AG04450 (cell line): ENCODE measurements at regions not wholly inside any gene's neighbourhood (a gene's known extent, or its start where the extent isn't known, plus 50 kb on each side); places are given as distances from the start of the nearest gene placed in this dataset.

ENCODE experiments used
- CTCF ChIA-PET: fragments of 300-600, 350-600 bp; formaldehyde crosslinking; extraction: SDS; loops from one replicate; lab custom pipeline; 2022; ENCODE audit warnings: antibody characterized with exemption, inconsistent platforms; lab: Charles Lee
- POLR2A ChIA-PET: fragments of 350-600 bp; formaldehyde crosslinking; extraction: SDS; loops from one replicate; lab custom pipeline; 2021; ENCODE audit warnings: antibody characterized with exemption, inconsistent platforms; lab: Yijun Ruan, JAX
- DNase-seq: peaks from one replicate; pipeline ENCODE4 v3.0.0-alpha.2; 2011; ENCODE audit warnings: low read depth, low spot score
- H3K27ac ChIP-seq: one replicate; pipeline ENCODE4 v1.5.1; 2012; ENCODE audit warnings: low read depth, low read length, control low read depth
- H3K27me3 ChIP-seq: one replicate; pipeline ENCODE4 v1.6.0; 2012; ENCODE audit warnings: low read length; ENCODE audit not compliant: control insufficient read depth, insufficient read depth
- H3K4me3 ChIP-seq: 2 replicates; pipeline ENCODE4 v1.5.1; 2011; ENCODE audit warnings: mild to moderate bottlenecking, low read depth, low read length, control low read depth
- H3K9me3 ChIP-seq: 2 replicates; pipeline ENCODE4 v1.5.1; 2012; ENCODE audit warnings: low read length; ENCODE audit not compliant: control insufficient read depth, insufficient read depth
- TF ChIP-seq, protein P1 (sequence below): IDR thresholded peaks from 2 replicates; pipeline ENCODE4 v1.5.1; 2011; ENCODE audit warnings: low read depth, low read length, control low read depth, inconsistent platforms

DNA sequence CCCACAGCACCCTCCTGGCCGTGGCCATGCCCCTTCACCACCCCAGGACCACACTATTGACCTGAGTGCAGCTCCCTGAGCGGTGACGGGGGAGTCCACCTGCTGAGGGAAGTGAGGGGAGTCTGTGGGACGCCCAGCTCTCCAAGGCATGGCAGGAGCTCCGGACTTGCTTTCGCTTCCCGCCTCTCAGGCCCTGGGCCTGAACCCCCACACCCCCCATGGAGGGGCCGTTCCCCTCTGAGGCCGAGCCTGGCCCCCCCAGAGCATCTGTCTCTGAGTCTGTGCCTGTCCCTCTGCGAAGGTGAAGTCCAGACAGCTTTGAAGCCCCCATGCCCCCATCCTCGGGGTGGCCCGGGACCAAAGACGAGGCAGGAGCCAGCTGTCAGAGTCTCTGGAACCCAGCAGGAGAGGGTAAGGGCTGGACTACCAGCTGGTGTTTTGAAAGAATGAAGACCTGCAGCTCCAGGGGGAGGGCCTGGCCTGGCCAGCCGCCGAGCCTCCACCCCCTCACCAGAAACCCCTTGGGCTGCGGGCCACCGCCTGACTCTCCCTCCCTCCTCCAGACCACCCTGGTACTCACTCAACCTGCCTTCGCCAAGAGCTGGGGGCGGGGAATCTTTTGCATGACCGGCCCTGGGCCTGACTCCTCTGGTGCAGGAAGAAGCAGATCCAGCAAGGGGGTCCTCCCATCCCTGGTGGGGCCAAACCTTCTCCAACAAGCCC lies 114.0 kb downstream of the PDGFA start:
- H3K27me3 ChIP-seq = peaks cover 23% of the 10 kb centered on the region
- ChIA-PET POLR2A (no interaction called here), CTCF (no interaction called here)

DNA sequence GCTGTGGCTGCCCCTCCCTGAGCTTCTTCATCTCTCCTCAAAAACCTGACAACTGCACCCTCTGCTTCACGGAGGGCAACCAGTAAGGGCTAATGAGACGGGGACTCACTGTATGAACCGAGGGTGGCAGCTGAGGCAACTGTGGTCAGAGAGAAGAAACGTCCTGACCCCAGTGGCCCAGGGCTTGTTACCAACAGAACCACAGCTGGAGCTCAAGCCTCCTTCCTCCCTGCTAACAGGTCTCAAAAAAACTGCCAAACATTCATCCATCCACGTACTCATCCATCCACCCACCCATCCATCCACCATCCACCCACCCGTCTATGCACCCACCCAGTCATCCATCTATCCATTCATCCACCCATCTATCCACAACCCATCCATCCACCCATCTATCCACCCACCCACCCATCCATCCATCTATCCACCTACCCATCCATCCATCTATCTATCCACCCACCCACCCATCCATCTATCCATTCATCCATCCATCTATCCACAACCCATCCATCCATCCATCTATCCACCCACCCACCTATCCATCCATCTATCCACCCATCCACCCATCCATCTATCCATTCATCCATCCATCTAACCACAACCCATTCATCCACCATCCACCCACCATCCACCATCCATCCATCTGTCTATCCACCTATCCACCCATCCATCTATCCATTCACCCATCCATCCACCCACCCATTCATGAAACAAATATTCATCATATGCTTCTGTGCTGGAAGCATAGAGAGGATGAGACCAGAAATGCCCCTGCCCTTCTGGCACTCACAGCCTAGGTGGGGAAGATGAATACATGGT lies 111.7 kb downstream of the PDGFA start:
- DNase-seq = no peak
- Histone ChIP-seq H3K9me3 (peaks cover 24% of the 10 kb centered on the region; the same call in 1 of the 2 replicates), H3K27ac (no peak overlapping the region), H3K4me3 (no peak overlapping the region), H3K27me3 (peaks cover 23% of the 10 kb centered on the region)
- TF ChIP-seq, protein P1, sequence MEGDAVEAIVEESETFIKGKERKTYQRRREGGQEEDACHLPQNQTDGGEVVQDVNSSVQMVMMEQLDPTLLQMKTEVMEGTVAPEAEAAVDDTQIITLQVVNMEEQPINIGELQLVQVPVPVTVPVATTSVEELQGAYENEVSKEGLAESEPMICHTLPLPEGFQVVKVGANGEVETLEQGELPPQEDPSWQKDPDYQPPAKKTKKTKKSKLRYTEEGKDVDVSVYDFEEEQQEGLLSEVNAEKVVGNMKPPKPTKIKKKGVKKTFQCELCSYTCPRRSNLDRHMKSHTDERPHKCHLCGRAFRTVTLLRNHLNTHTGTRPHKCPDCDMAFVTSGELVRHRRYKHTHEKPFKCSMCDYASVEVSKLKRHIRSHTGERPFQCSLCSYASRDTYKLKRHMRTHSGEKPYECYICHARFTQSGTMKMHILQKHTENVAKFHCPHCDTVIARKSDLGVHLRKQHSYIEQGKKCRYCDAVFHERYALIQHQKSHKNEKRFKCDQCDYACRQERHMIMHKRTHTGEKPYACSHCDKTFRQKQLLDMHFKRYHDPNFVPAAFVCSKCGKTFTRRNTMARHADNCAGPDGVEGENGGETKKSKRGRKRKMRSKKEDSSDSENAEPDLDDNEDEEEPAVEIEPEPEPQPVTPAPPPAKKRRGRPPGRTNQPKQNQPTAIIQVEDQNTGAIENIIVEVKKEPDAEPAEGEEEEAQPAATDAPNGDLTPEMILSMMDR = no peak
- ChIA-PET CTCF (no interaction called here), POLR2A (no interaction called here)

More for the DNA sequence above, 114.0 kb downstream of the PDGFA start:
- Histone ChIP-seq H3K4me3 (no peak overlapping the region), H3K27ac (no peak overlapping the region), H3K9me3 (peaks cover 15% of the 10 kb centered on the region; the same call in 1 of the 2 replicates)
- DNase-seq = no peak
- TF ChIP-seq, protein P1 = no peak

DNA sequence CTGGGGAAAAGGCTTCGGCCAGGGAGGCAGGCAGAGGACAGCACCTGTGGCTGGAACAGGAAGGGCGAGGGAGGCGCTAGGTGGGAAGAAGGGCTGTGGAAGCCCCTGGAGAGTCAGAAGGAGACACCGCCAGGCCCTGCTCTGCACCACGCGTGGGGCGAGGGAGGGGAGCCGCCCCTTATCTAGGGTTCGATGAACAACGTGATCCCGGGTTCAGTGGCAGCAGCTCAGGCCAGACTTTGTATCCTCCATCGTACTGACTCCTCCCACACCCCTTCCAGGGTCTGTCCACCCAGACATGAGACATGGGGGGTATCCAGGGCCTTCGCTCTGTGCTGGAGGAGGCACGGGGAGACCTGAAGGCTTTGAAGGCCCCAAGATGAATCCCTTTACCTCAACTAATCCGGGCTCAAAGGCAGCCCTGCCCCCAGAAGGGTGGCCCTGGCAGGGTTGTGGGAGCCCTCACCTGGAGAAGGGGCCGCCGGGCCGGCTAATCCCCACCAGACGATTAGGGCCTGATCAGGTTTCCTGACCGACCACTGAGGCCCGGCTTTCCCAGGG lies 110.8 kb downstream of the PDGFA start:
- no peak for DNase-seq
- H3K4me3 ChIP-seq = no peak overlapping the region
- ChIA-PET POLR2A (no interaction called here), CTCF (no interaction called here)
- peaks cover 23% of the 10 kb centered on the region for H3K27me3 ChIP-seq
- H3K9me3 ChIP-seq = peaks cover 27% of the 10 kb centered on the region; the same call in 1 of the 2 replicates
- H3K27ac ChIP-seq = no peak overlapping the region
- TF ChIP-seq, protein P1 = no peak

DNA sequence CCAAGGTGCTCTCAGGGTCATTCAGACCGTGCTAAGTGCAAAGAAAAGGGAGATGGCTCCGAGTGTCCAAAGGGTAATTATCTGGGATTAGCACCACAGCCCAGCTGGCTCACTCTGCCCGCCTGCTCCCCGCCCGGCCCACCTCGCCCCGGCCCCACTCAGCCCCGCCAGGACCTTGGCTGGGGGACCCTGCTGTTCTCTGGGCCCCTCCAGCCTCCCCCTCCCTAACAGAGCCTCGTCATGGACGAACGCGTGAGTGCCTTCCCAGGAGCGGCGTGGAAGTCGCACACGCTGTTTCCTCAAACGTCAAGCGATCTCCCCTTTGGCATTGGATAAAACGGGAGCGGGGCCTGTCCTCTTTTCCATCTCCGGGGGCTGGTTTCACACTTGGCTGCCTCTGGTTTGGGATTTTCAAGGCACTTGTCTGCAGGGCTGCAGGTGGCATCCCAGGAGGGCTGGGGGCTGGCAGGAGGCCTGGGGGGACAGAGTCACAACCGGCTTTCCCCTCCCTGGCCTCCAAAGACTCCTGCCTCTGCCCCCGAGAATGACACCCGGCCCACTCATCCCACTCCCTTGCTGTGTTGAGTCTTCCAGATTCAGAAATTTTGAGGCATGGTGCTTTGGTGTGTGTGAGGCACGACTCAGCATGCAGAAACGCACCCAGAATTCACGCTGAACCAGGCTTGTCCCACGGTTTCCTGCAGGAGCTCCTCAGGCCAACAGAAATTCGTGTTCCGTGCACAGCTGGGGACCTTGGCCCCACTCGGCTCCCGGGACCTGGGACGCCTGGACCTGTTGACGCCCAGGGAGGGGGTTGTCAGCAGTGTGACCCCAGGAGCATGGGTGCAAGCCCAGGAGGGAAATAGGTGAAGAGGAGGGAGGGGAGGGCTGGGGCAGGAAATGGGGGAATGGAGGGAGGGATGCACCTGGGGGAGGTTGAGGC lies 110.0 kb downstream of the PDGFA start:
- ChIA-PET POLR2A (no interaction called here), CTCF (no interaction called here)
- TF ChIP-seq, protein P1 = no peak
- Histone ChIP-seq H3K27me3 (peaks cover 21% of the 10 kb centered on the region), H3K4me3 (no peak overlapping the region), H3K27ac (no peak overlapping the region), H3K9me3 (peaks cover 27% of the 10 kb centered on the region; the same call in 1 of the 2 replicates)
- DNase-seq = no peak
